ENCODE measurements at regions not wholly inside any gene's neighbourhood (a gene's known extent, or its start where the extent isn't known, plus 50 kb on each side); places are given as distances from the start of the nearest gene placed in this dataset.
"Not testable (repeated sequence)": the region's sequence is repeated elsewhere in the genome, so short reads cannot be mapped to it uniquely, and the experiment has no call there.

- Histone ChIP-seq H3K4me1 (ENCODE audit: control insufficient read depth in 1 of 2, insufficient read depth in 2 of 2, low read length in 2 of 2) (no peaks in the 10 kb centered on the region), H3K18ac (ENCODE audit: low read length) (no peak overlapping the region), H4K91ac (ENCODE audit: low read depth, low read length) (no peak overlapping the region), H2BK120ac (ENCODE audit: insufficient read depth, low read length, poor library complexity) (no peak overlapping the region), H2BK12ac (ENCODE audit: low read length) (no peak overlapping the region), H2AK5ac (ENCODE audit: low read length) (no peak overlapping the region), H3K23ac (ENCODE audit: low read length) (no peak overlapping the region), H3K79me2 (ENCODE audit: control insufficient read depth, insufficient read depth, low read length, poor library complexity) (no peaks in the 10 kb centered on the region), H3K79me1 (ENCODE audit: low read length) (no peaks in the 10 kb centered on the region), H2BK5ac (ENCODE audit: low read depth, low read length, poor library complexity) (no peak overlapping the region), H3K4ac (ENCODE audit: low read depth, low read length) (no peak overlapping the region), H3K27ac (ENCODE audit: low read depth, low read length) (no peak overlapping the region), H3K9me3 (ENCODE audit: insufficient read depth, low read depth, low read length) (no peaks in the 10 kb centered on the region), H3K27me3 (ENCODE audit: insufficient read depth, low read length) (no peaks in the 10 kb centered on the region), H3K4me3 (ENCODE audit: low read depth, low read length) (no peak overlapping the region), H3K9ac (ENCODE audit: low read length) (no peak overlapping the region), H2AFZ (ENCODE audit: insufficient read depth, low read length, poor library complexity) (no peak overlapping the region), H3K4me2 (ENCODE audit: low read length) (no peak overlapping the region), H3K14ac (ENCODE audit: low read length) (no peak overlapping the region), H3K36me3 (ENCODE audit: control insufficient read depth in 1 of 2, insufficient read depth in 2 of 2, low read length in 2 of 2) (no peaks in the 10 kb centered on the region), H4K8ac (ENCODE audit: low read depth, low read length) (no peak overlapping the region), H4K12ac (ENCODE audit: low read depth, low read length) (no peak overlapping the region)
- no CpG with 5 or more reads among the region's 6 CpGs for WGBS (ENCODE audit: extremely low coverage, insufficient coverage, insufficient read length)
- DNase-seq: no peak
Measured at GRCh38 chr14:40218282-40218941, 786.2 kb upstream of the FBXO33 start.

DNA sequence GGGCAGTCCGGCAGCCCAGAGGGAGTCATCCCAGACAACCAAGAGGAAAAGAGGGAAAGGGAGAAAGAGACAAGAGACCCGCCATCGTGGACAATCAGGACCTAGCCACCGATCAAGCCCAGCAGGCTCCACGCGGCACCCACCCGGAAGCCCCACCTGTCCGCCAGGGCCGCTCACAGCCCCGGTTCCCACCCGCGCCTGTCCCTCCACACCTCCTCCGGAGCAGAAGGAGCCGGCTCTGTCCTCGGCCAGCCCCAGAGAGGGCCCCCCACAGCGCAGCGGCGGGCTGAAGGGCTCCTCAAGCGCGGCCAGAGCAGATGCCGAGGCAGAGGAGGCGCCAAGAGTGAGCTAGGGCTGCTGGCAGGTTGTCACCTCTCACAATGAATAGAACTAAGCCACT is 784.7 kb upstream of the FBXO33 start:
- Histone ChIP-seq H4K12ac (ENCODE audit: low read depth, low read length) (no peak overlapping the region), H2AK5ac (ENCODE audit: low read length) (no peak overlapping the region), H4K91ac (ENCODE audit: low read depth, low read length) (no peak overlapping the region), H4K8ac (ENCODE audit: low read depth, low read length) (no peak overlapping the region), H3K79me1 (ENCODE audit: low read length) (no peaks in the 10 kb centered on the region), H3K18ac (ENCODE audit: low read length) (no peak overlapping the region), H2AFZ (ENCODE audit: insufficient read depth, low read length, poor library complexity) (no peak overlapping the region), H3K4ac (ENCODE audit: low read depth, low read length) (no peak overlapping the region), H3K27ac (ENCODE audit: low read depth, low read length) (no peak overlapping the region), H3K36me3 (ENCODE audit: control insufficient read depth in 1 of 2, insufficient read depth in 2 of 2, low read length in 2 of 2) (no peaks in the 10 kb centered on the region), H3K4me2 (ENCODE audit: low read length) (no peak overlapping the region), H2BK120ac (ENCODE audit: insufficient read depth, low read length, poor library complexity) (no peak overlapping the region), H3K4me3 (ENCODE audit: low read depth, low read length) (no peak overlapping the region), H3K23ac (ENCODE audit: low read length) (no peak overlapping the region), H3K79me2 (ENCODE audit: control insufficient read depth, insufficient read depth, low read length, poor library complexity) (no peaks in the 10 kb centered on the region), H2BK12ac (ENCODE audit: low read length) (no peak overlapping the region), H3K9me3 (ENCODE audit: insufficient read depth, low read depth, low read length) (no peaks in the 10 kb centered on the region), H3K27me3 (ENCODE audit: insufficient read depth, low read length) (no peaks in the 10 kb centered on the region), H2BK5ac (ENCODE audit: low read depth, low read length, poor library complexity) (no peak overlapping the region), H3K4me1 (ENCODE audit: control insufficient read depth in 1 of 2, insufficient read depth in 2 of 2, low read length in 2 of 2) (no peaks in the 10 kb centered on the region), H3K14ac (ENCODE audit: low read length) (no peak overlapping the region), H3K9ac (ENCODE audit: low read length) (no peak overlapping the region)
- DNase-seq: no peak
- no CpG with 5 or more reads among the region's 22 CpGs for WGBS (ENCODE audit: extremely low coverage, insufficient coverage, insufficient read length)

DNA sequence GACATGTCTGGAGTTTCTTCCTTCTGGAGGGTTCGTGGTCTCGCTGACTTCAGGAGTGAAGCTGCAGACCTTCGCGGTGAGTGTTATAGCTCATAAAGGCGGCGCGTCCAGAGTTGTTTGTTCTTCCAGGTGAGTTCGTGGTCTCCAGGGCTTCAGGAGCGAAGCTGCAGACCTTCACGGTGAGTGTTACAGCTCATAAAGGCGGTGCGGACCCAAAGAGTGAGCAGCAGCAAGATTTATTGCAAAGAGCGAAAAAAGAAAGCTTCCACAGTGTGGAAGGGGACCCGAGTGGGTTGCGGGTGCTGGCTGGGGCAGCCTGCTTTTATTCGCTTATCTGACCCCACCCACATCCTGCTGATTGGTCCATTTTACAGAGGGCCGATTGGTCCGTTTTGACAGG is 784.2 kb upstream of the FBXO33 start:
- not testable (repeated sequence) for H2AK5ac ChIP-seq (ENCODE audit: low read length); H3K27me3 ChIP-seq (ENCODE audit: insufficient read depth, low read length); H2BK12ac ChIP-seq (ENCODE audit: low read length); H2AFZ ChIP-seq (ENCODE audit: insufficient read depth, low read length, poor library complexity); H3K4me3 ChIP-seq (ENCODE audit: low read depth, low read length); H2BK120ac ChIP-seq (ENCODE audit: insufficient read depth, low read length, poor library complexity); H3K9me3 ChIP-seq (ENCODE audit: insufficient read depth, low read depth, low read length); H3K9ac ChIP-seq (ENCODE audit: low read length); H3K27ac ChIP-seq (ENCODE audit: low read depth, low read length); H3K4me2 ChIP-seq (ENCODE audit: low read length); H3K79me2 ChIP-seq (ENCODE audit: control insufficient read depth, insufficient read depth, low read length, poor library complexity); H3K79me1 ChIP-seq (ENCODE audit: low read length); H3K18ac ChIP-seq (ENCODE audit: low read length); H3K36me3 ChIP-seq (ENCODE audit: control insufficient read depth in 1 of 2, insufficient read depth in 2 of 2, low read length in 2 of 2); H3K23ac ChIP-seq (ENCODE audit: low read length); H2BK5ac ChIP-seq (ENCODE audit: low read depth, low read length, poor library complexity); H3K14ac ChIP-seq (ENCODE audit: low read length); H3K4ac ChIP-seq (ENCODE audit: low read depth, low read length); DNase-seq; H4K91ac ChIP-seq (ENCODE audit: low read depth, low read length); H3K4me1 ChIP-seq (ENCODE audit: control insufficient read depth in 1 of 2, insufficient read depth in 2 of 2, low read length in 2 of 2); H4K12ac ChIP-seq (ENCODE audit: low read depth, low read length); H4K8ac ChIP-seq (ENCODE audit: low read depth, low read length)
- no CpG with 5 or more reads among the region's 18 CpGs for WGBS (ENCODE audit: extremely low coverage, insufficient coverage, insufficient read length)

DNA sequence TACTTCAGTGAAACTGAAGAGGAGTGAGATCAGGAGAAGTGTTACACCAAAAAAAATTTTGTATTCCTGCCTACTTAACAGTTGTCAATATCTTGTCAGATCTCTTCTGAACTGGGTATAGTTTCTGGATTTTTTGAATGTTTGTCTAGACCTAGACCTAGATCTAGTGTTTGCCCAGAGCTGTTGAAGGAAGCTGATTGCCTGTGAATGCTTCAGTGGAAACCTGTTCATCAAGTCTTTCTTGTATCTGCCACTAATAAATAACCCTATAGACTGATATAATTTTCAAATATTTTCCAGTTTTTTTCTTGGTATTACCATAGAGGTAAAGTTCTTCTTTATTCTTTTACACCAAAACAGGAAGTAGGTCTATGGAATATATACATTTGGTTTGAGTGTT is 781.5 kb upstream of the FBXO33 start:
- no peak overlapping the region for H2AK5ac ChIP-seq (ENCODE audit: low read length)
- no peak overlapping the region for H4K12ac ChIP-seq (ENCODE audit: low read depth, low read length)
- no peak overlapping the region for H3K4me3 ChIP-seq (ENCODE audit: low read depth, low read length)
- H2BK5ac ChIP-seq (ENCODE audit: low read depth, low read length, poor library complexity): no peak overlapping the region
- no peak overlapping the region for H3K4ac ChIP-seq (ENCODE audit: low read depth, low read length)
- no peaks in the 10 kb centered on the region for H3K79me1 ChIP-seq (ENCODE audit: low read length)
- H2BK120ac ChIP-seq (ENCODE audit: insufficient read depth, low read length, poor library complexity): no peak overlapping the region
- peak in 1 of 2 donors; percentile 5 for DNase-seq
- H3K79me2 ChIP-seq (ENCODE audit: control insufficient read depth, insufficient read depth, low read length, poor library complexity): no peaks in the 10 kb centered on the region
- H3K27me3 ChIP-seq (ENCODE audit: insufficient read depth, low read length): no peaks in the 10 kb centered on the region
- no peak overlapping the region for H3K9ac ChIP-seq (ENCODE audit: low read length)
- H3K23ac ChIP-seq (ENCODE audit: low read length): no peak overlapping the region
- H4K8ac ChIP-seq (ENCODE audit: low read depth, low read length): no peak overlapping the region
- H3K4me2 ChIP-seq (ENCODE audit: low read length): no peak overlapping the region
- no peak overlapping the region for H4K91ac ChIP-seq (ENCODE audit: low read depth, low read length)
- H3K36me3 ChIP-seq (ENCODE audit: control insufficient read depth in 1 of 2, insufficient read depth in 2 of 2, low read length in 2 of 2): no peaks in the 10 kb centered on the region
- no peak overlapping the region for H2AFZ ChIP-seq (ENCODE audit: insufficient read depth, low read length, poor library complexity)
- H3K18ac ChIP-seq (ENCODE audit: low read length): no peak overlapping the region
- no peak overlapping the region for H3K14ac ChIP-seq (ENCODE audit: low read length)
- H2BK12ac ChIP-seq (ENCODE audit: low read length): no peak overlapping the region
- H3K27ac ChIP-seq (ENCODE audit: low read depth, low read length): no peak overlapping the region
- no peaks in the 10 kb centered on the region for H3K9me3 ChIP-seq (ENCODE audit: insufficient read depth, low read depth, low read length)
- no peaks in the 10 kb centered on the region for H3K4me1 ChIP-seq (ENCODE audit: control insufficient read depth in 1 of 2, insufficient read depth in 2 of 2, low read length in 2 of 2)

All from trophoblast cell (in vitro differentiated cells and primary cell).